ENCODE measurements at regions not wholly inside any gene's neighbourhood (a gene's known extent, or its start where the extent isn't known, plus 50 kb on each side); places are given as distances from the start of the nearest gene placed in this dataset.
"Not testable (repeated sequence)": the region's sequence is repeated elsewhere in the genome, so short reads cannot be mapped to it uniquely, and the experiment has no call there.

DNA sequence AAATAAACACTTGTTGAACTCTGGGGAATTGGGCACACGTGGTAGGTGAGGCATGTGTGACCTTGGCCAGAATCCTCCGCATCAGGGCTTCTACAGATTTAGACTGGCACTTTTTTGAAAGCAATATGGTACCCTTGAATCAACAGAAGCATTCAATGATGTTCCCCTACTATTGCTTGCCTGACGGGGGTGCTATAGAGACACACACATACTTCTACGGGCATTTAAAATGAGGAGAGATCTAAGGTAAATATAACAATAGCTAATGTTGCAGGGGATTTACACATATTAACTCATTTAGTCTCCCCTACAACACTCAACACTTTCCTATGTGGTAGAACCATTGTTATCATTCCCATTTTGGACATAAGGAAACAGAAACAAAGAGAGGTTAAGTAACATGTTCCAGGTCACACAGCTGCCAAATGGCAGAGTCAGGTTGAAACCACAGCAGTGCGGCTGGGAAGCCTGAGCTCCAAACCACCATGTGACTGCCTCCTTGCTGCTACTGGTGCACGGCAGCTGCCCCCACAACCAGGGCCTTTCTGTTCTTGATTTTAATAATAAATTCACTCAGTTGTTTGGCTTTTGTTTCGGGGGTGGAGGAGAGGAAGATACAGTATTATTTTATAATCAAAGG lies 147.4 kb downstream of the ZNF281 start:
- intact Hi-C loops (cut with DNase I): no loop called here
- ATAC-seq (no peak), DNase-seq (no peak)
- no peaks in the 10 kb centered on the region for H3K4me1 ChIP-seq
- TF ChIP-seq, protein P1, sequence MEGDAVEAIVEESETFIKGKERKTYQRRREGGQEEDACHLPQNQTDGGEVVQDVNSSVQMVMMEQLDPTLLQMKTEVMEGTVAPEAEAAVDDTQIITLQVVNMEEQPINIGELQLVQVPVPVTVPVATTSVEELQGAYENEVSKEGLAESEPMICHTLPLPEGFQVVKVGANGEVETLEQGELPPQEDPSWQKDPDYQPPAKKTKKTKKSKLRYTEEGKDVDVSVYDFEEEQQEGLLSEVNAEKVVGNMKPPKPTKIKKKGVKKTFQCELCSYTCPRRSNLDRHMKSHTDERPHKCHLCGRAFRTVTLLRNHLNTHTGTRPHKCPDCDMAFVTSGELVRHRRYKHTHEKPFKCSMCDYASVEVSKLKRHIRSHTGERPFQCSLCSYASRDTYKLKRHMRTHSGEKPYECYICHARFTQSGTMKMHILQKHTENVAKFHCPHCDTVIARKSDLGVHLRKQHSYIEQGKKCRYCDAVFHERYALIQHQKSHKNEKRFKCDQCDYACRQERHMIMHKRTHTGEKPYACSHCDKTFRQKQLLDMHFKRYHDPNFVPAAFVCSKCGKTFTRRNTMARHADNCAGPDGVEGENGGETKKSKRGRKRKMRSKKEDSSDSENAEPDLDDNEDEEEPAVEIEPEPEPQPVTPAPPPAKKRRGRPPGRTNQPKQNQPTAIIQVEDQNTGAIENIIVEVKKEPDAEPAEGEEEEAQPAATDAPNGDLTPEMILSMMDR (IDR thresholded peaks at IDR 0.05): no peak
- H3K9me3 ChIP-seq: no peaks in the 10 kb centered on the region
- no peaks in the 10 kb centered on the region for H3K36me3 ChIP-seq
- no peaks in the 10 kb centered on the region for H3K27me3 ChIP-seq (ENCODE audit: low read depth)
- no peak overlapping the region for H3K27ac ChIP-seq
- H3K4me3 ChIP-seq: no peak overlapping the region

DNA sequence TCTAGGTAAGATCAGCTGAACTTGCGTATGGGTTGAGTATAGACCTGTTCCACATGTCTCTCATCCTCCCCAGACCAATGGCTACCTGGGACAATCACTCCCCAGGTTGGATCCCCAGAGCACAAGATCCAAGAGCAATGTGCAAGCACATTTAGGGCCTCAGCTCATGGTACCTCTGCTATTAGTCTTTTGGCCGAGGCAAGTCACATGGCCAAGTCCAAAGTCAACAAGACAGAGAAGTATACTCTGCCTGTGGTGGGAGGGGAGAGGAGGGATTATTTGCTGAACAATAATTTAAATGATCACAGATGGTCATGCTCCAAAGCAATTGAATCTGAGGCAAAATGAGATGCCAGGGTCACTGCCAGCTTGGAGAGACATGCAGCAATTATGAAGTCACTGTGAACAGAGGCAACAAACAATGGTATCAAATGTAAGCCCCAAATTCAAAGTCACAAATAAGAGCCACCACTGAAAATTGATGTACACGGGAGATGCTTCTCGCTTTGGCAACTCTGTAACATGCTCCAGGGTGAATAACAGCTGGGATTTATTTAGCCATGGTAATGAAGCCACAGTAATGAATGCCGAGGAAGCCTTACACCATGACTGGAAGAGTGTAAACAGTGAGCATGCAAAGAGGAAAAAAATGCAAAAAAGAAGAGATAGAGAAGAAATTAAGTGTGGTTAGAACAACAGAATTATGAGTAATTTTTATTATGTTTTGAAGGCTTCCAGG lies 149.1 kb downstream of the ZNF281 start:
- TF ChIP-seq, protein P1 (IDR thresholded peaks at IDR 0.05): no peak
- ATAC-seq: no peak
- no peak overlapping the region for H3K27ac ChIP-seq
- H3K4me3 ChIP-seq: no peak overlapping the region
- DNase-seq: no peak
- intact Hi-C loops (cut with DNase I): no loop called here
- H3K27me3 ChIP-seq (ENCODE audit: low read depth): no peaks in the 10 kb centered on the region
- no peaks in the 10 kb centered on the region for H3K4me1 ChIP-seq
- no peaks in the 10 kb centered on the region for H3K9me3 ChIP-seq
- H3K36me3 ChIP-seq: no peaks in the 10 kb centered on the region

DNA sequence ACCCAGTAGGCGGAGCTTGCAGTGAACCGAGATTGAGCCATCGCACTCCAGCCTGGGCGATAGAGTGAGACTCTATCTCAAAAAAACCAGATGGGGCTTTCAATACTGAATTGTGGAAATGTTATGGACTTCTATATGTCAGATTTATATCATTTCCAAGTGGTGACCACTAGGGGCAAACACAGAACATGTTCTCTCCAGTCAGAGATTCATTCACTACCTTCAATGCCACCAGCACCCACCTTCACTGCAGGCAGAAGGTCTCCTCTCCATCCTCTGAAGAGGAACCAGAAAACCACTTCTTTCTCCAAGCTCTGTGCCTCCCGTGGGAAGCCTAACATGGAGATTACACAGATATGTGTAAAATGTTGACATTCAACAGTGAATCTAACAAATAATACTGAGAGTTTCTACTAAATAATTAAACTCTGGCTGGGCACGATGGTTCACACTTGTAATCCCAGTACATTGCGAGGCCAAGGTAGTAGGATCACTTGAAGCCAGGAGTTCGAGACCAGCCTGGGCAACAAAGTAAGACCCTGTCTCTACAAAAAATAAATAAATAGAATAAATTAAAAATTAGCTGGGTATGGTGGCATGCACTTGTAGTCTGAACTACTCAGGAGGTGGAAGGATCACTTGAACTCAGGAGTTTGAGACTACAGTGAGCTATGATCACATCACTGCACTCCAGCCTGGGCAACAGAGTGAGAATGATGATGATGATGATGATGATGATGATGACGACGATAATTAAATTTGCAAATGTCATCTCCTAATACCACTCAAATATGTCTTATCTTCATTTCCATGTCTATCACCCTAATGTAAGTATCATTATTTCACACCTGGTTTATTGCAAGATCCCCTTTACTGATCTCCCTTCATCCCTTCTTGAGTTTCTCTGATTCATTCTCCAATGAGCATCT lies 151.1 kb downstream of the ZNF281 start:
- Histone ChIP-seq H3K27me3 (ENCODE audit: low read depth) (no peaks in the 10 kb centered on the region), H3K9me3 (no peaks in the 10 kb centered on the region), H3K4me1 (no peaks in the 10 kb centered on the region), H3K4me3 (no peak overlapping the region), H3K27ac (no peak overlapping the region), H3K36me3 (no peaks in the 10 kb centered on the region)
- TF ChIP-seq, protein P1 (IDR thresholded peaks at IDR 0.05): peak; percentile 29
- intact Hi-C loops (cut with DNase I): no loop called here
- DNase-seq (no peak), ATAC-seq (no peak)

DNA sequence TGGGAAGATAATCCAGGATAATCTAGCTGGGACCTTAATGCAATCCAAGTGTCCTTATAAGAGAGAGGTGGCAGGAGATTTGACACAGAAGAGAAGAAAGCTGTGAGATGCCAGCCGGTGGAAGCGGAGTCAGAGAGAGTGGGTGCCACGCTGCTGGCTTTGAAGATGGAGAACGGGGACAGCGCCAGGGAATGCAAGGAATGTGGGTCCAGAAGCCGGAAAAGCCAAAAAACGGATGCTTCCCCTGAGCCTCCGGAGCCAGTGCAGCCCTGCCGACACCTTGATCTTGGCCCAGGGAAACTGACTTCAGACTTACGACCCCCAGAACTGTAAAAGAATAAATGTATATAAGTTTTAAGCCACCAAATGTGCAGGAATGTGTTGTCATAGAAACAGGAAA lies 152.6 kb downstream of the ZNF281 start:
- Histone ChIP-seq H3K4me1 (no peaks in the 10 kb centered on the region), H3K4me3 (no peak overlapping the region), H3K27me3 (ENCODE audit: low read depth) (no peaks in the 10 kb centered on the region), H3K27ac (no peak overlapping the region), H3K36me3 (no peaks in the 10 kb centered on the region), H3K9me3 (no peaks in the 10 kb centered on the region)
- TF ChIP-seq, protein P1 (IDR thresholded peaks at IDR 0.05): no peak
- DNase-seq (no peak), ATAC-seq (no peak)
- intact Hi-C loops (cut with DNase I): no loop called here

DNA sequence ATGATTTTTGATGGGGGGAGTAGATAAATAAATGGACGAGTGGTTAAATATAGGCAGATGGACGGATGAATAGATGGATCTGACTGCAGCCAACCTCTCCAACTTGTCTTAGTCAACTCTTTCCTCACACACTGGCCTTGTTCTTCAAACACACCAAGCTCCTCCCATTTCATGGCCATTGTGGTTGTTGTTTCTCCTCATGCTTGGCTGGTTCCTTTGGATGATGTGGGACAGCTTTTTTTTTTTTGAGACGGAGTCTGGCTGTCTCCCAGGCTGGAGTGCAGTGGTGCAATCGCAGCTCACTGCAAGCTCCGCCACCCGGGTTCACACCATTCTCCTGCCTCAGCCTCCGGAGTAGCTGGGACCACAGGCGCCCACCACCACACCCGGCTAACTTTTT lies 155.2 kb downstream of the ZNF281 start:
- ATAC-seq; H3K4me1 ChIP-seq; intact Hi-C loops (cut with DNase I); H3K27ac ChIP-seq; H3K27me3 ChIP-seq (ENCODE audit: low read depth); H3K36me3 ChIP-seq; H3K4me3 ChIP-seq; DNase-seq; H3K9me3 ChIP-seq: not testable (repeated sequence)

Measured in lower lobe of right lung (tissue), 2 donors.